A673 (cell line): ENCODE measurements at regions not wholly inside any gene's neighbourhood (a gene's known extent, or its start where the extent isn't known, plus 50 kb on each side); places are given as distances from the start of the nearest gene placed in this dataset.

Source experiments
- BruUV-seq: library from RNA; stranded (reverse); fragments of 400-500 nt; replicated peaks from 2 replicates; lab custom pipeline; 2021; lab: Mats Ljungman, UMichigan
- CTCF ChIA-PET: fragments of 300-600 bp; sonication (Branson Sonifier 250); formaldehyde crosslinking; loops from one replicate; lab custom pipeline; 2022; ENCODE audit warnings: antibody characterized with exemption; lab: Charles Lee
- POLR2A ChIA-PET: fragments of 300-600 bp; sonication (Branson Sonifier 250); formaldehyde crosslinking; loops from one replicate; lab custom pipeline; 2022; ENCODE audit warnings: antibody characterized with exemption; ENCODE audit not compliant: low non-redundant PET; lab: Charles Lee
- DNase-seq: peaks from one replicate; pipeline ENCODE4 v3.0.0-alpha.2; 2015; ENCODE audit warnings: low spot score
- H3K27ac ChIP-seq: fragments of 200-600 bp; sonication (generic); 2 replicates; pipeline ENCODE4 v1.5.1; 2016; ENCODE audit warnings: mixed run types, low read depth, mild to moderate bottlenecking, mixed read lengths, antibody characterized with exemption, low read length; ENCODE audit not compliant: poor library complexity, severe bottlenecking
- H3K27me3 ChIP-seq: fragments of 200-600 bp; sonication (generic); replicated peaks from 2 replicates; pipeline ENCODE4 v1.6.1; 2017; ENCODE audit warnings: mixed run types, low read depth, mild to moderate bottlenecking, mixed read lengths, antibody characterized with exemption, low read length; ENCODE audit not compliant: insufficient read depth, poor library complexity
- H3K36me3 ChIP-seq: fragments of 200-600 bp; sonication (generic); 2 replicates; pipeline ENCODE4 v1.6.1; 2016; ENCODE audit warnings: mixed run types, mild to moderate bottlenecking, mixed read lengths, antibody characterized with exemption, low read length; ENCODE audit not compliant: insufficient read depth, poor library complexity, severe bottlenecking
- H3K4me1 ChIP-seq: fragments of 200-600 bp; sonication (generic); 2 replicates; pipeline ENCODE4 v1.6.1; 2017; ENCODE audit warnings: mixed run types, mild to moderate bottlenecking, mixed read lengths, antibody characterized with exemption, low read length; ENCODE audit not compliant: insufficient read depth, poor library complexity, severe bottlenecking
- H3K4me3 ChIP-seq: fragments of 200-600 bp; sonication (generic); 2 replicates; pipeline ENCODE4 v1.5.1; 2016; ENCODE audit warnings: low read depth, mixed run types, mild to moderate bottlenecking, mixed read lengths, low read length; ENCODE audit not compliant: poor library complexity, severe bottlenecking
- H3K9me3 ChIP-seq: fragments of 200-600 bp; sonication (generic); 2 replicates; pipeline ENCODE4 v1.6.1; 2016; ENCODE audit warnings: mixed run types, low read depth, mild to moderate bottlenecking, mixed read lengths, antibody characterized with exemption, low read length; ENCODE audit not compliant: poor library complexity, severe bottlenecking
- EZH2 ChIP-seq: fragments of 200-600 bp; sonication (generic); IDR thresholded peaks from 2 replicates; pipeline ENCODE4 v1.6.1; 2017; ENCODE audit warnings: borderline replicate concordance, low read depth, mild to moderate bottlenecking, mixed read lengths, antibody characterized with exemption, low read length; ENCODE audit not compliant: poor library complexity, severe bottlenecking
- intact Hi-C: fragments of 100-400 bp; cut with micrococcal nuclease; formaldehyde crosslinking; loops from one replicate; pipeline ENCODE4 v1.10.0; 2022; ENCODE audit not compliant: unreplicated experiment
- TF ChIP-seq, protein P1 (sequence below): fragments of 300-800, 200-600 bp; sonication (generic); conservative IDR thresholded peaks from 2 replicates; pipeline ENCODE4 v1.5.1; 2017; ENCODE audit warnings: low read depth, mild to moderate bottlenecking, antibody characterized with exemption, low read length, moderate library complexity, mixed read lengths

GRCh38 chr2:6213056-6213780, 521.0 kb downstream of the SOX11 start:
- Histone ChIP-seq H3K4me3 (no peak overlapping the region), H3K36me3 (no peaks in the 10 kb centered on the region), H3K27me3 (no peaks in the 10 kb centered on the region), H3K4me1 (no peaks in the 10 kb centered on the region), H3K27ac (no peak overlapping the region), H3K9me3 (no peaks in the 10 kb centered on the region)
- BruUV-seq = no TSS peak
- DNase-seq = no peak
- ChIA-PET POLR2A (no interaction called here), CTCF (no interaction called here)
- TF ChIP-seq, protein P1, sequence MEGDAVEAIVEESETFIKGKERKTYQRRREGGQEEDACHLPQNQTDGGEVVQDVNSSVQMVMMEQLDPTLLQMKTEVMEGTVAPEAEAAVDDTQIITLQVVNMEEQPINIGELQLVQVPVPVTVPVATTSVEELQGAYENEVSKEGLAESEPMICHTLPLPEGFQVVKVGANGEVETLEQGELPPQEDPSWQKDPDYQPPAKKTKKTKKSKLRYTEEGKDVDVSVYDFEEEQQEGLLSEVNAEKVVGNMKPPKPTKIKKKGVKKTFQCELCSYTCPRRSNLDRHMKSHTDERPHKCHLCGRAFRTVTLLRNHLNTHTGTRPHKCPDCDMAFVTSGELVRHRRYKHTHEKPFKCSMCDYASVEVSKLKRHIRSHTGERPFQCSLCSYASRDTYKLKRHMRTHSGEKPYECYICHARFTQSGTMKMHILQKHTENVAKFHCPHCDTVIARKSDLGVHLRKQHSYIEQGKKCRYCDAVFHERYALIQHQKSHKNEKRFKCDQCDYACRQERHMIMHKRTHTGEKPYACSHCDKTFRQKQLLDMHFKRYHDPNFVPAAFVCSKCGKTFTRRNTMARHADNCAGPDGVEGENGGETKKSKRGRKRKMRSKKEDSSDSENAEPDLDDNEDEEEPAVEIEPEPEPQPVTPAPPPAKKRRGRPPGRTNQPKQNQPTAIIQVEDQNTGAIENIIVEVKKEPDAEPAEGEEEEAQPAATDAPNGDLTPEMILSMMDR = no peak
- intact Hi-C loops = no loop called here

GRCh38 chr2:6214471-6214870, 522.3 kb downstream of the SOX11 start:
- intact Hi-C loops = no loop called here
- Histone ChIP-seq H3K4me3 (no peak overlapping the region), H3K27ac (no peak overlapping the region), H3K9me3 (no peaks in the 10 kb centered on the region), H3K4me1 (no peaks in the 10 kb centered on the region), H3K27me3 (no peaks in the 10 kb centered on the region), H3K36me3 (no peaks in the 10 kb centered on the region)
- TF ChIP-seq, protein P1 = no peak
- no peak for TF ChIP-seq EZH2
- no TSS peak for BruUV-seq
- POLR2A ChIA-PET = no interaction called here
- CTCF ChIA-PET = no interaction called here
- DNase-seq = no peak

DNA sequence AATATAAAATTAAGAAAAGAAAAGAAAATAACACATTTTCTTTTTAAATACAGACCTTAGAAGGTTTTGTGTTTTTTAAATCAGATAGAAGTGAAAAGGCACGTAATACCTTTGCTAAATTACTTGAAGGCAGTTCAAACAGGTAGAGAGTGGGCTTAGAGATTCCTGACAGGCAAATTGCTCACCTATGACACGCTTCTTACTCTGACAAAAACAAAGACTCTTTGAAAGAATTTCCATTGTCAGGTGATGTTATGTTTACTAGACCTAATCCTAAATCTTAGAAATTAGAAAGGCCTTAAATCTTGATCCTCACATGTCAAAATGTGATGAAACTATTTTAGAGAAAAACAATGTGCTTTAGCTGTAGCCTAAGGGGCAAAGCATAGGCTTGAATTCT, 522.9 kb downstream of the SOX11 start:
- Histone ChIP-seq H3K4me1 (no peaks in the 10 kb centered on the region), H3K27ac (no peak overlapping the region), H3K36me3 (no peaks in the 10 kb centered on the region), H3K27me3 (no peaks in the 10 kb centered on the region), H3K9me3 (no peaks in the 10 kb centered on the region), H3K4me3 (no peak overlapping the region)
- TF ChIP-seq, protein P1 = no peak
- TF ChIP-seq EZH2 = no peak
- ChIA-PET CTCF (no interaction called here), POLR2A (no interaction called here)
- DNase-seq = no peak
- intact Hi-C loops = no loop called here
- BruUV-seq = no TSS peak
